Fibroblast of skin of scalp (primary cell): ENCODE measurements at regions not wholly inside any gene's neighbourhood (a gene's known extent, or its start where the extent isn't known, plus 50 kb on each side); places are given as distances from the start of the nearest gene placed in this dataset.

Experiments
- DNase-seq: peaks from one replicate; pipeline ENCODE4 v3.0.0-alpha.2; 2013

DNA sequence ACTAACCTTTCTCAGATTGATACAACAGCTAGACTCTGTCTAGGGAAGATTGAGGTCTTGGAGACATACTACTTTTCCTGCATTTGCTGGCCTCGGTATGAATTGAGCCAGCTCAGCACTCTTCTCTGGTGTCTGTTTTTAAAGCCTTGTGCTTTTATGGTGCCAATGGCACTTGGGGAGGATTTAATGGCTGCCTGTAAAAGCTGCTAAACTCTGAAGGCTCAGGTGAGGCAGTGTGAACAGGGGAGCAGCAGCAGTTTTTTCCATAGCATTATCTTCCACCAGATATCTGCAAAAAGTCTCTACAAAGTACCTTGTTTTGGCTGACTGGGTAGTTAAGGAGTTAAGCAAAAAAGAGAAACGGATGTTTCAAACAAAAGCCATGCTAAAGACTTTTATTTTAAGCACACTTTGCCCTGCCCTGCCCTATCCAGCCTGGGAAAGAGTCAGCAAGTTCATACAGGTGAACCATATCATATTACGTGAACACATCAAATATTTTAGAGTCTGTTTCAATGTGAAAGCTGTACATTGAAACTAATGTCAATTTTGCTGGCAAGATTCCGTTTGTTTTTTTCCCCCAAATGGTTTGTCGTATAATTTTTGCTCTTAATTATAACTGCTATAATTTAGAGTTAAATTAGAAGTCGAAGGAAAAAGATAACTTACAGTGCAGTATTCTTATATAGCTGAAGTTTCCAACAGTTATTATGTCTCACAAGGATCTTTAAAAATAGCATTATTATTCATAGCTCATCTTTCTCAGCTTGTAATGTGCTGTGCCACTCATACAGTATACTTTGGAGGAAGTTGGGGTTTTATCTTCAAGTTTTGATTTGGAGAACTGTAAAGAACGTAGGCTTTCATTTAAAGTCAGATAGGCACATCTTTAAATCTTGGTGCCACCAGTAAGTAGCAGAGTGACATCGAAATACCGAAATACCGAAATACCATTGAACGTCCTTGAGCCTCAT, 424.1 kb upstream of the CD180 start:
- DNase-seq: no peak

- no peak for DNase-seq
Measured at GRCh38 chr5:67619636-67620035, 423.0 kb upstream of the CD180 start.

DNA sequence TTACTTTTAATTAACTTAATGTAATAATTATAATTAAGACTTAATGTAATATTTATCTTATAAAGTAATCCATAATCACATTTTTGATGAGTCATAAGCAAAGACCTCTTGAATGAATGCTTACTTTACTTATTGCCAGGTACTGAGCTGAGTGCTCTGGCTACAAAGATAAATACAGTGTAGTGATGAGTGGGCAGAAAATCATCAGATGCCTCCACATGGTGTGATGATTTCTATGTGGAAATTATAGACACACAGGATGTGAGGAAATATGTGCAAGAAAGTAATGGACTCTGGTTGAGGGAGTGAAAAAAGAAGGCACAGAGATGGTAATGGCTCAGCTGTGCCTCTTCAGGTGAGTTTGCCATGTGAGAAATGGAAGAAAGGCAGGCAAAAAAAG, 422.6 kb upstream of the CD180 start:
- no peak for DNase-seq

GRCh38 chr5:67617051-67617450, 420.5 kb upstream of the CD180 start:
- DNase-seq: no peak

DNA sequence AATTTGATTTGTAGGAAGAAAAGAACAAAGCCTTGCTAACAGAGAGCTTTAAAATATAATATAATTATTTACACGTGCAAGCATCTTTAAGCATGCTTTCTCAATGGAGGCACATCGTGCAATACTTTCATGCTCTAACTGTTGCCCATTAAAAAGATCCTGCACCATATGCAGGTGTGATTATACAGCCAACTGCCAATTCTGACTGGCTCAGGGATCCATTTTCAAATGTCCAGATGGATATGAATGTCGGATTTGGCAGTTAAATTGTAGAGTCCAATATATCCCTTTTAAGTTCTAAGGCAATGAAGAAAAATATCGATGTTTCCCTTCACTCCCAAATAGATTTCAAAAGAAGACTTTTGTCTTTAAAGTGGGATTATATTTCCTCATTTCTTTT, 416.4 kb upstream of the CD180 start:
- no peak for DNase-seq

DNA sequence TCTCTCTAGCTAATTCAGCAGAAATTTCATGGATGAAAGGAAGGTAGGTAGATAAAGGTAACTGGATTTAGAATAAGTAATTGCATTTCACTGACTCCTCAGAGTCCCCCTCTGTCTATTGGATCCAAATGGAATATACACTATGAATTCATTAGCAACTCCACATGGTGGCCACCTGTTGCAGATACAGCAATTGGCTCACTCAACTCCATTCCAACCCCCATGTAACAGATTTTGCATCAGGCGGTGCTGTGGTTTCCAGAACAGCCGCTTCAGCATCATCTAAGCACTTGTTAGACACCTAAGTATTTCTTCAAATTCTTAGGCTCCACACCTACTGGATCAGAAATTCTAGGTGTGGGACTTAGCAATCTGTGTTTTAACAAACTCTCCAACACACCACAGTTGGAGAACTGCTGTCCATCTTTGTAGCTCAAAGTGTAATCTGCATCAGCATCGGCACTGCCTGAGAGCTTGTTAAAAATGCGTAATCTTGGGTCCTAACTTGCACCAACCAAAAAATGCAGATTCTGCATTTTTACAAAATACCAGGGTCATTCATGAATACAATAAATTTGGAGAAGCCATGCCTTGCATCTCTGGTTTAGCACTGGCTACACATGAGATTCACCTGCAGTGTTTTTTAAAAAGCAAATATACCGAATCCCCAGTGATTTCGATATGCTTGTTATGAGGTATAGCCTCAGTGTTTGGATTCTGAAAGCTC, 413.8 kb upstream of the CD180 start:
- no peak for DNase-seq

- no peak for DNase-seq
Measured at GRCh38 chr5:67607958-67608357, 411.4 kb upstream of the CD180 start.

- DNase-seq: no peak
Measured at GRCh38 chr5:67606586-67606947, 410.0 kb upstream of the CD180 start.

- DNase-seq: no peak
Measured at GRCh38 chr5:67605730-67606585, 409.4 kb upstream of the CD180 start.

- no peak for DNase-seq
Measured at GRCh38 chr5:67591491-67591890, 394.9 kb upstream of the CD180 start.

DNA sequence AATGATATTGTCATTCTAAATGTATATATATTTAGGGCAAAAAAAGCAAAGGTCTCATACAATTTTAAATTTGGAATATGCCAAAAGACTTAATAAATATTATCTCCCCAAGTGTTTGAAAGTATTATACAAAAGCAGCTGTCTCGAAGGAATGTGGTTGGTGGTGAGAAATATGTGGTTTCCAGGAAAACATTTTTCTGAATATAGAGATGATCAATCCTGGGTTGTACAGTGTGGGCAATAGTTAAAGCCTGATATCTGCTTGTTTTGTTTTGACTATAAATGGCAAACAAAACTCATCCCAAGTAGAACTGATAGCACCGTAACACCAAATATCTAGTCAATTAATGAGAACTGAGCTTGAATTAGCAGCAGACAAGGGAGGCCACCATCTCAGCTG, 391.8 kb upstream of the CD180 start:
- DNase-seq: peak; percentile 5

- DNase-seq: peak; percentile 19
Measured at GRCh38 chr5:67581203-67581602, 384.6 kb upstream of the CD180 start.

DNA sequence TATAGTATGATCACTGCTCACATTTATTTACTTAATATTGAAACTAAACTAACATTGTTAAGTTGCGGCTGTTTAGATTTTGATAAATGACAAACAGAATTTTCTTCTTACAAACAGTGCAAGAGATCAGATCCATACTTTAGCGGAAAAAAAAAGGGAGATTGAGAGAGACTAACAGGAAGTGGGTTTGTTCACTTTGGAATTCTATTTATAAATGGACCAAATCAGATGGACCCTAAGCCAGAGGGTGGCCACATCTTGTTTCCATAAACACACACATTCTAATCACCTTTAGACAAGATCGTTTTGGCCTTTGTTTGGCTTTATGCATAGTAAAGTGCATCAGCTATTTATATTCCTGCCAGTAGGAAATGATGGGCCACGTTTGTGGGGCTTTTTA, 381.4 kb upstream of the CD180 start:
- DNase-seq: no peak

DNA sequence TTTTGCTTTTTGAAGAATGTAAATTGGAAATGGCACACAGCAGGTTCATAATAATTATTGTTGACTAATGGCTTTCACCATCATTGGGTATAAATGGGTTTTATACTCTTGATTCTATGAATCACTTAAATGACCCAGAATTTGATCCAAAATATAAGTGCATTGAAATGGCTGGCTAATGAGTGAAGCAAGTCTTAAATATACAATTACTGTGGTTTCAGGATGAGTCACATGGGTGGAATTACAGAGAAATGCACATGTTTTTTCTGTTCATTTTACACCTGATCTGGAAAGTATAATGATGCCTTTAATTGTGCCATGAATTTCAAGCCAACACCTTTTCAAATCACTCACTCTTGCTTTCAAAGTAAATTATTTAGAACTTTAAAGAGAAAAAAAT, 380.8 kb upstream of the CD180 start:
- peak; percentile 29 for DNase-seq

- no peak for DNase-seq
Measured at GRCh38 chr5:67576112-67576511, 379.5 kb upstream of the CD180 start.

DNA sequence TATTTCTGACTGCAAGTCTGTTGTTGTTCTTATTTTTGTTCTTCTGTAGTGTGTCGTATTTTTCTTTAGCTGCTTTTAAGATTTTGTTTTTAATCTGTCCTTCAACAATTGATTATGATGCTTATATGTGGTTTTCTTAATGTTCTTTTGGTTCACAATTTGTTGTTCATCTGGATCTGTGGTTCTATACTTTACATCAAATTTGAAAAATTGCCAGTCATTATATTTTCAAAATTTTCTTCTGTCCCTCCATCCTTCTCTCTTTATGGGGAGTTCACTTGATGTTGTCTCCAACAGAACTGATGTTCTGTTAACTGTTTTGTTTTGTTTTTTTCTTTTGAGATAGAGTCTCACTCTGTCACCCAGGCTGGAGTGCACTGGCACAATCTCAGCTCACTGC, 378.5 kb upstream of the CD180 start:
- DNase-seq: no peak

DNA sequence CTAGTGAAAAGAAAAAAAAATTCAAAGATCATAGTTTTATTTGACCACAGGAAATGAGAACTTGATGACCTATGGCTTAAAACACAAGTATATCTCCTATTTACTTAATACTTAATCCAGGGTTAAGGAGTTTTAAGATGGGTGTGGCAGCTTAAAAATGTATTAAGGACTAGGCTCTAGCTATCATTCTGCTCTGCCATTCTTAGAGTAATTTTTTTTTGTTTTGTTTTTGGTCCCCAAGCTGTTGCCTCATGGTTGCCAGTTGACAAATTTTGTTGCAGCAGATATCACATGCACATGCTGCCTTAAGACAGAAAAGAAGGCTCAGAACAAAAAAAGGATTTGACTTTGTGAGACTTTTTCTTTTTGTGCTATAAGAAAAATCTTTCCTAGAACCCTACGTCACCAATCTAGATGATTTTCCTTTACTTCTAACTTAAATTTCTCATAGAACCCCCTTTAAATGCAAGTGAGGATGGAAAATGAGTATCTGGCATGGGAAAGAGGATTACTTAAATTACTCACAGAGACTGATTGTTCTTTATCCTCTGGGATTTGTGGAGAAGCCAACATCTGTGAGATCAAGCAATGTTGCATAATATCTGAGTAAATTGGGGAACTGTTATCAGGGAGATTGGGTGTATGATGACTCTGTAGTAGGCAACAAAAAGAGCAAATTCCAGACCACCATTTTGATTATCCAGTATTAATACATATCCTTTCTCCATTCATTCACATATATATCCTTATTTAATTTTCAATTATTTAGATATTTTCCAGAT, 364.7 kb upstream of the CD180 start:
- DNase-seq: no peak

DNA sequence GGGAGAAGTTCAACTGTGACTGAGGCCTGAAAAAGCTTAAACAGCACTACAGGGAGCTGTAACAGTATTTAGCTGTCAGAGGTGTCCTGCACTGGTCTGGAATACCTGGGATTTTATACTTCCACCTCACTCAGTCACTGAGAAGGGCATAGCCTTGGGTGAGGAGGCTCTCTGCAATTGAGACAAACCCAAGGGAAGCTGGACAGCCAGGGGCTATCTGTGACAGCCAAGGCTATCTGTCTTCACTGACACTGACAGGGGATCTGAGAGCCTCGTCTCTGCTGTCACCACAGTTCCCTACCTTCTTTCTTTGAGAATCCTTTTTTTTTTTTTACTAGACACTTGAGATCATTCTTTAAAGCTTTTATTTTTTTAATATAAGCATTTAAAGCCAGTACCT, 356.2 kb upstream of the CD180 start:
- no peak for DNase-seq

DNA sequence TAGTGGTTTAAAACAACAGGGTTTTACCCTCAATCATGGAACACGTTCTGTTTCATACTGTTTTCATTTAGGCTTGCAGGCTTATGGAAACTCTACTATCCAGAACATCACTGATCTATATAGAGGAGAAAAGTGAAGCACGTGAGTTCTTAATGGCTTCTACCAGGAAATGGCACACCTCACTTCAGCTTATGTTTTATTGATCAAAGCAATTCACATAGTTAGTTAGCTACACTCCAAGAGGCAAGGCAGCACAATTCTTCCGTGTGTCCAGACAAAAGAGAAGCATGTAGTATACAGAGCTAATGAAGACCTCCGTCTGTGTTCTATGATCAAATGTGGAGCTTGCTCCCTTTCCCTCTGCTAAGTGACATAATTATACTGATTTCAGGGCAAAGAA, 353.3 kb upstream of the CD180 start:
- no peak for DNase-seq

DNA sequence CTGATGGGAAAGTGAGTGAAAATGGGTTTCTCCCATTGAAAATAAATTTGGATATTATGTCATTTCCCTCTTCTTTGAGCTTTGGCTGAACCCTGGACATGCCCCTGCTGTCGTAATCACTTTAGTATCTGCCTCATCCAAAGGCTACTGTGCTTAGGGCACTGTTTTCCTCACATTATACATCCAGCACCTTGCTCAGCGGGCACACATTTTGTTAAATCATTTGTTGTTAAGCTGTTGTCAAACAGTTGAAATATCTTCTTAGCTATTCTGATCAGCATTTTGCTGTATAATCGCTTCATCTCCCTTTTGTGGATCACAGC, 352.7 kb upstream of the CD180 start:
- no peak for DNase-seq

DNA sequence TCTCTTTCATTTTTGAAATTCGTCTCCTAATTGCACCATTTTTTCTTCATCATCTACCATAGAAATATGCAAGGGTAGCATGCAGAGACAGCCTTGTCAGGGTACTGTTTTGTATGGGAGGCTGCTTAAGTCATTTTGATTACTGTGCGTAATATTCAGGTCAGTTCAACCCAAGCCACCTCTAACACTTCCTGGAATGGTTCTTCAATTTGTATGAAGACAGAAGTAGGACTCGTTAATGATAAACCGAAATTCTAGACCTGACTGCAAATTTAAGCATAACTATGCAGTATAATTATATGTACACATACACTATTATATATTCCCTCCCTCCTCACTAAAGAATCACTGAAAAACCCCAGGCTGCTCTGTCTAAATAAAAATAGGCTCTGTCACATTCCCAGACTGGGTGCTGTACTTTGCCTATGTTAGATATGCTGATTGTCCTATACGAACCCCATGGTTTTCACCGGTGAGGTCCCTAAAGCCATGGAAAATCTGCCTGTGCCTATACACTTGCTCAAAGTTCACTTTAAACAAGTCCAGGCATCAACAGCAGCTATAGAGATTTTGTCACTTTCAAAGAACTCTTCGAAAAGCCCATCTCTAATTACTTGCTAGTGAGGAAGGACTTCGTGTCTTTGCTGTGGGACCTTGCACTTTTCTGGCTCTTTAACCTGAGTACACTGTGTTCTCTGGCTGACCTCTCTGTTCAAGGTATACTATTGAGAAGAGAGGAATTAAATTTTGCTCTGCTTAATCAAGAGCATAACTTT, 352.1 kb upstream of the CD180 start:
- DNase-seq: no peak

GRCh38 chr5:67547682-67548081, 351.1 kb upstream of the CD180 start:
- DNase-seq: no peak
